HepG2 (cell line): ENCODE measurements at regions not wholly inside any gene's neighbourhood (a gene's known extent, or its start where the extent isn't known, plus 50 kb on each side); places are given as distances from the start of the nearest gene placed in this dataset.

Experiments used
- ATAC-seq: fragments of 200-7000 bp; cut with Tn5 transposase; 3 replicates; pipeline ENCODE4 v1.9.1; 2020; ENCODE audit warnings: mild to moderate bottlenecking, moderate library complexity
- BruUV-seq: library from RNA; stranded (reverse); fragments of 400-500 nt; replicated peaks from 2 replicates; lab custom pipeline; 2021; lab: Mats Ljungman, UMichigan
- CTCF ChIA-PET: fragments of 300-600 bp; formaldehyde crosslinking; extraction: SDS; loops from one replicate; lab custom pipeline; 2021; ENCODE audit warnings: low total read pairs, inconsistent platforms, low intra/inter-chr PET ratio; lab: Yijun Ruan, JAX
- POLR2A ChIA-PET: fragments of 350-600 bp; sonication (Branson Sonifier 250); formaldehyde crosslinking; loops from one replicate; lab custom pipeline; 2020; ENCODE audit warnings: antibody characterized with exemption, inconsistent platforms; lab: Yijun Ruan, JAX
- DNase-seq: peaks from one replicate; pipeline ENCODE4 v3.0.0-alpha.2; 2015; ENCODE audit warnings: low spot score
- FAIRE-seq: peaks from 3 replicates; lab custom pipeline; 2011; peaks lifted over from hg19 to GRCh38; lab: Jason Lieb, UNC
- H2AFZ ChIP-seq: one replicate; pipeline ENCODE4 v1.6.1; 2011; ENCODE audit warnings: low read length, inconsistent platforms
- H3K27ac ChIP-seq: fragments of 300-600 bp; 3 replicates; pipeline ENCODE4 v1.8.0; 2011; ENCODE audit warnings: mixed run types, mild to moderate bottlenecking, mixed read lengths, low read length, inconsistent platforms; ENCODE audit not compliant: insufficient read depth; ENCODE audit errors: extremely low read length
- H3K27me3 ChIP-seq, 2 experiments: fragments of 200-600 bp in 1 of 2; 2 replicates in 1 of 2; 3 replicates in 1 of 2; pipeline versions ENCODE4 v1.6.0 to v1.8.0; 2011; ENCODE audit warnings: low read length in 2 of 2, mild to moderate bottlenecking in 2 of 2, moderate library complexity in 2 of 2, inconsistent platforms in 1 of 2; ENCODE audit not compliant: insufficient read depth in 2 of 2, control insufficient read depth in 1 of 2
- H3K36me3 ChIP-seq, 2 experiments: fragments of 200-600 bp in 1 of 2; replicated peaks in 1 of 2; 2 replicates in 1 of 2; 3 replicates in 1 of 2; pipeline versions ENCODE4 v1.5.1 to v1.8.0; 2011; ENCODE audit warnings: low read length in 2 of 2, inconsistent platforms in 1 of 2; ENCODE audit not compliant: insufficient read depth in 2 of 2, control insufficient read depth in 1 of 2
- H3K4me1 ChIP-seq: 2 replicates; pipeline ENCODE4 v1.5.1; 2012; ENCODE audit warnings: low read length, inconsistent platforms; ENCODE audit not compliant: insufficient read depth
- H3K4me2 ChIP-seq: 2 replicates; pipeline ENCODE4 v1.6.0; 2011; ENCODE audit warnings: low read depth, low read length, inconsistent platforms
- H3K4me3 ChIP-seq, 3 experiments: fragments of 200-600 bp in 1 of 3; sonication (generic), shearing (Covaris generic) in 1 of 3; replicated peaks in 1 of 3; 2 replicates each; pipeline ENCODE4 v1.5.1; 2011 to 2016; ENCODE audit warnings: low read length in 3 of 3, inconsistent platforms in 2 of 3, low read depth in 2 of 3, mild to moderate bottlenecking in 2 of 3, control low read depth in 1 of 3, mixed read lengths in 1 of 3; ENCODE audit not compliant: insufficient read depth in 1 of 3
- H3K79me2 ChIP-seq: one replicate; pipeline ENCODE4 v1.6.1; 2011; ENCODE audit warnings: low read length, inconsistent platforms; ENCODE audit not compliant: insufficient read depth
- H3K9ac ChIP-seq: 2 replicates; pipeline ENCODE4 v1.6.0; 2011; ENCODE audit warnings: mild to moderate bottlenecking, low read depth, low read length, inconsistent platforms; ENCODE audit not compliant: insufficient read depth
- H3K9me3 ChIP-seq: 2 replicates; pipeline ENCODE4 v1.5.1; 2012; ENCODE audit warnings: mild to moderate bottlenecking, low read length
- H4K20me1 ChIP-seq: 2 replicates; pipeline ENCODE4 v1.6.0; 2011; ENCODE audit warnings: inconsistent platforms, mild to moderate bottlenecking, low read length, moderate library complexity; ENCODE audit not compliant: insufficient read depth
- CEBPB ChIP-seq: IDR thresholded peaks from 2 replicates; pipeline ENCODE4 v1.6.1; 2011; ENCODE audit warnings: low read depth, low read length, improper control_type of control experiment, borderline replicate concordance
- DPF2 ChIP-seq: sonication (generic); formaldehyde crosslinking; IDR thresholded peaks from 2 replicates; pipeline ENCODE4 v1.4.0; 2020; ENCODE audit warnings: mild to moderate bottlenecking, low read depth, missing genetic modification reagents, borderline replicate concordance
- EEA1 ChIP-seq: sonication (generic); formaldehyde crosslinking; IDR thresholded peaks from 2 replicates; pipeline ENCODE4 v1.5.1; 2020; ENCODE audit warnings: mild to moderate bottlenecking, missing genetic modification reagents, borderline replicate concordance
- FOSL2 ChIP-seq: sonication (generic); formaldehyde crosslinking; IDR thresholded peaks from 2 replicates; pipeline ENCODE4 v1.4.0; 2020; ENCODE audit warnings: missing genetic modification reagents
- FOXK1 ChIP-seq: sonication (generic); formaldehyde crosslinking; IDR thresholded peaks from 2 replicates; pipeline ENCODE4 v1.4.0; 2020; ENCODE audit warnings: low read depth, missing genetic modification reagents, borderline replicate concordance
- GTF3A ChIP-seq: sonication (generic); formaldehyde crosslinking; conservative IDR thresholded peaks from 2 replicates; pipeline ENCODE4 v1.4.0; 2020; ENCODE audit warnings: mild to moderate bottlenecking, missing genetic modification reagents
- HDAC1 ChIP-seq: sonication (generic); formaldehyde crosslinking; IDR thresholded peaks from 2 replicates; pipeline ENCODE4 v1.5.1; 2020; ENCODE audit warnings: mild to moderate bottlenecking, missing genetic modification reagents
- HIVEP1 ChIP-seq: sonication (generic); formaldehyde crosslinking; IDR thresholded peaks from 2 replicates; pipeline ENCODE4 v1.4.0; 2020; ENCODE audit warnings: mild to moderate bottlenecking, missing genetic modification reagents
- HOXA3 ChIP-seq: sonication (generic); formaldehyde crosslinking; IDR thresholded peaks from 2 replicates; pipeline ENCODE4 v1.5.0; 2020; ENCODE audit warnings: missing genetic modification reagents
- KLF15 ChIP-seq: sonication (generic); formaldehyde crosslinking; IDR thresholded peaks from 2 replicates; pipeline ENCODE4 v1.8.1; 2023; ENCODE audit warnings: borderline replicate concordance, mild to moderate bottlenecking, inconsistent platforms, missing genetic modification reagents, mixed read lengths
- NR1H2 ChIP-seq: sonication (generic); formaldehyde crosslinking; IDR thresholded peaks from 2 replicates; pipeline ENCODE4 v1.8.1; 2022; ENCODE audit warnings: low read depth, missing genetic modification reagents, borderline replicate concordance
- TBL1XR1 ChIP-seq: fragments of 150-350 bp; IDR thresholded peaks from 2 replicates; pipeline ENCODE4 v1.6.1; 2014; ENCODE audit warnings: borderline replicate concordance, low read length; ENCODE audit not compliant: partially characterized antibody
- TOPORS ChIP-seq: sonication (generic); formaldehyde crosslinking; IDR thresholded peaks from 2 replicates; pipeline ENCODE4 v1.8.0; 2023; ENCODE audit warnings: mild to moderate bottlenecking, missing genetic modification reagents
- ZBTB38 ChIP-seq: sonication (generic); formaldehyde crosslinking; IDR thresholded peaks from 2 replicates; pipeline ENCODE4 v1.5.1; 2020; ENCODE audit warnings: mild to moderate bottlenecking, missing genetic modification reagents
- ZBTB7A ChIP-seq: sonication (generic); formaldehyde crosslinking; IDR thresholded peaks from 2 replicates; pipeline ENCODE4 v1.8.0; 2022; ENCODE audit warnings: mild to moderate bottlenecking, missing genetic modification reagents
- ZFP36L2 ChIP-seq: sonication (generic); formaldehyde crosslinking; IDR thresholded peaks from 2 replicates; pipeline ENCODE4 v1.4.0; 2020; ENCODE audit warnings: missing genetic modification reagents
- ZNF441 ChIP-seq: sonication (generic); formaldehyde crosslinking; IDR thresholded peaks from 2 replicates; pipeline ENCODE4 v1.7.0; 2021; ENCODE audit warnings: missing genetic modification reagents, borderline replicate concordance
- ZNF737 ChIP-seq: sonication (generic); formaldehyde crosslinking; IDR thresholded peaks from 2 replicates; pipeline ENCODE4 v1.5.0; 2020; ENCODE audit warnings: missing genetic modification reagents, mild to moderate bottlenecking, borderline replicate concordance
- ZNF780A ChIP-seq: sonication (generic); formaldehyde crosslinking; IDR thresholded peaks from 2 replicates; pipeline ENCODE4 v1.8.0; 2022; ENCODE audit warnings: mild to moderate bottlenecking, missing genetic modification reagents, moderate library complexity
- ZNF781 ChIP-seq: sonication (generic); formaldehyde crosslinking; IDR thresholded peaks from 2 replicates; pipeline ENCODE4 v1.5.1; 2020; ENCODE audit warnings: borderline replicate concordance, mild to moderate bottlenecking, missing genetic modification reagents; ENCODE audit errors: not compliant biosample characterization
- WGBS: methylation state at CpG from one replicate; pipeline ENCODE4 v1.1.6; 2017; ENCODE audit warnings: low lambda C conversion rate; 5-methylcytosine and 5-hydroxymethylcytosine counted together
- in situ Hi-C: cut with HindIII; loops from 2 replicates; pipeline ENCODE4 v1.10.0; 2017; ENCODE audit warnings: low pct_unique_long_range_greater_than_20kb; ENCODE audit not compliant: extremely low pct_ligation_motif_present
- intact Hi-C: fragments of 100-400 bp; cut with micrococcal nuclease; formaldehyde crosslinking; loops from one replicate; pipeline ENCODE4 v1.10.0; 2022; ENCODE audit not compliant: unreplicated experiment

GRCh38 chr19:30070198-30070967 lies 128.3 kb downstream of the URI1 start:
- ChIA-PET POLR2A (no interaction called here), CTCF (no interaction called here)
- Histone ChIP-seq H3K4me1 (peaks cover 6% of the 10 kb centered on the region), H3K27me3 (peaks cover 2 to 14% of the 10 kb centered on the region in 2 experiments; a peak in 3 of 5 replicates), H4K20me1 (no peaks in the 10 kb centered on the region), H3K9ac (no peak overlapping the region), H3K36me3 (no peaks in the 10 kb centered on the region), H2AFZ (no peak overlapping the region), H3K79me2 (no peaks in the 10 kb centered on the region), H3K4me2 (no peak overlapping the region), H3K27ac (no peak overlapping the region), H3K4me3 (no peak overlapping the region), H3K9me3 (no peaks in the 10 kb centered on the region)
- WGBS, result 45% methylated on average over 20 of the region's 29 CpGs
- no TSS peak for BruUV-seq
- in situ Hi-C loops (no loop called here), intact Hi-C loops (no loop called here)
- ATAC-seq (0 out of 3 replicates have a peak, but pooled peaks have one; percentile 19), DNase-seq (no peak), FAIRE-seq (no peak)
- TF ChIP-seq HIVEP1 (CRISPR knock-in tag), result no peak

GRCh38 chr19:30070968-30071632 lies 129.1 kb downstream of the URI1 start:
- ATAC-seq (no peak), FAIRE-seq (no peak), DNase-seq (no peak)
- ChIA-PET CTCF (no interaction called here), POLR2A (no interaction called here)
- Histone ChIP-seq H3K4me2 (no peak overlapping the region), H3K9me3 (no peaks in the 10 kb centered on the region), H2AFZ (no peak overlapping the region), H4K20me1 (no peaks in the 10 kb centered on the region), H3K27me3 (peaks cover 2 to 14% of the 10 kb centered on the region in 2 experiments; a peak in 3 of 5 replicates), H3K9ac (no peak overlapping the region), H3K27ac (no peak overlapping the region), H3K36me3 (no peaks in the 10 kb centered on the region), H3K4me3 (no peak overlapping the region), H3K4me1 (no peaks in the 10 kb centered on the region), H3K79me2 (no peaks in the 10 kb centered on the region)
- WGBS, result 59% methylated on average over 11 of the region's 26 CpGs
- in situ Hi-C loops, result no loop called here
- intact Hi-C loops, result no loop called here
- BruUV-seq, result no TSS peak
- no peak for TF ChIP-seq ZBTB7A
- TF ChIP-seq ZFP36L2 (CRISPR knock-in tag), result no peak
- TF ChIP-seq CEBPB, result no peak
- no peak for TF ChIP-seq ZNF781 (CRISPR knock-in tag)
- no peak for TF ChIP-seq FOSL2 (CRISPR knock-in tag)
- no peak for TF ChIP-seq KLF15 (CRISPR knock-in tag)
- TF ChIP-seq HOXA3, result no peak
- no peak for TF ChIP-seq NR1H2
- TF ChIP-seq DPF2 (CRISPR knock-in tag), result no peak
- no peak for TF ChIP-seq ZNF780A (CRISPR knock-in tag)
- no peak for TF ChIP-seq GTF3A (CRISPR knock-in tag)
- TF ChIP-seq TOPORS (CRISPR knock-in tag), result no peak
- TF ChIP-seq FOXK1 (CRISPR knock-in tag), result no peak
- no peak for TF ChIP-seq EEA1 (CRISPR knock-in tag)
- TF ChIP-seq ZBTB38 (CRISPR knock-in tag), result no peak
- no peak for TF ChIP-seq ZNF441
- TF ChIP-seq TBL1XR1, result no peak
- TF ChIP-seq HDAC1 (CRISPR knock-in tag), result no peak
- no peak for TF ChIP-seq ZNF737 (CRISPR knock-in tag)
